ENCODE measurements at regions not wholly inside any gene's neighbourhood (a gene's known extent, or its start where the extent isn't known, plus 50 kb on each side); places are given as distances from the start of the nearest gene placed in this dataset.

DNA sequence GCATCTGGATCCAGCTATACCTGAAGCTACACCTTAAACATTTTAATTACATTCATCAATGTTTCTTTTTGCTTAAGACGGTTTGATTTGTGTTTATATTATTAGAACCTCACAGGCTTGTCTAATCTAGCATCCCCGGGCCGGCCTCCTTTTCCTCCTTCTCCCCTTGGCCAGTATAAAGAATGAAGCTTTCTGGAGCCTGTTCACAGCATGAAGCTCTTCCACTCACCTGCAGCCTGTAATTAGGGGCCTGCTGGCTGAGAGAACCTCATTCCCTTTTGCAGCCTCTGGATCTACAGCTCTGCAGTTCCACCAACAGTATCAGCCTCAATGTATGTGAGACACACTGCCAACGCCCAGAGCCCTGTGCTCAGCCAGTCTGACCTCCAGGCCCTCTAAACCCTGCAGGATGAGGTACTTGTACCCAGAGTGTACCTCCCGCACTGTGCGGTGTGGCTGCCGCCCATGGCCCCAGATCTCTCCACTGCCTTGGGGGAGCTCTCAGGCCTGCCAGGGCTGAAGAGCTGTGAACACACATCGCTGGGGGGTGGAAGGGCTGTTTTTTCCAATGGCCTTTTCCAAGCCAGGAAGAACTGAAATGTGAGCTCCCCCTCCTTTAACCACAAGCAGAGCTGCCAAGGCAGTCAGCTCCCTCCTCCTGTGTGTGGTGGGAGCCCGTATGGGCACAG is 114.7 kb upstream of the ALDH1A3 start:
- ChIA-PET CTCF (interaction anchor here (0.6 kb wide), 1 partner anchor 12 kb away, joined by 3 read pairs; no protein-coding TSS in a partner anchor), POLR2A (ENCODE audit: low non-redundant PET) (no interaction called here)
- TF ChIP-seq, protein P1, sequence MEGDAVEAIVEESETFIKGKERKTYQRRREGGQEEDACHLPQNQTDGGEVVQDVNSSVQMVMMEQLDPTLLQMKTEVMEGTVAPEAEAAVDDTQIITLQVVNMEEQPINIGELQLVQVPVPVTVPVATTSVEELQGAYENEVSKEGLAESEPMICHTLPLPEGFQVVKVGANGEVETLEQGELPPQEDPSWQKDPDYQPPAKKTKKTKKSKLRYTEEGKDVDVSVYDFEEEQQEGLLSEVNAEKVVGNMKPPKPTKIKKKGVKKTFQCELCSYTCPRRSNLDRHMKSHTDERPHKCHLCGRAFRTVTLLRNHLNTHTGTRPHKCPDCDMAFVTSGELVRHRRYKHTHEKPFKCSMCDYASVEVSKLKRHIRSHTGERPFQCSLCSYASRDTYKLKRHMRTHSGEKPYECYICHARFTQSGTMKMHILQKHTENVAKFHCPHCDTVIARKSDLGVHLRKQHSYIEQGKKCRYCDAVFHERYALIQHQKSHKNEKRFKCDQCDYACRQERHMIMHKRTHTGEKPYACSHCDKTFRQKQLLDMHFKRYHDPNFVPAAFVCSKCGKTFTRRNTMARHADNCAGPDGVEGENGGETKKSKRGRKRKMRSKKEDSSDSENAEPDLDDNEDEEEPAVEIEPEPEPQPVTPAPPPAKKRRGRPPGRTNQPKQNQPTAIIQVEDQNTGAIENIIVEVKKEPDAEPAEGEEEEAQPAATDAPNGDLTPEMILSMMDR (conservative IDR thresholded peaks at IDR 0.05; ENCODE audit: low read depth): no peak

GRCh38 chr15:100765467-100766241 is 114.0 kb upstream of the ALDH1A3 start:
- ChIA-PET CTCF (no interaction called here), POLR2A (ENCODE audit: low non-redundant PET) (no interaction called here)
- no peak overlapping the region for H3K27ac ChIP-seq
- TF ChIP-seq, protein P1 (conservative IDR thresholded peaks at IDR 0.05; ENCODE audit: low read depth): no peak
- DNase-seq (ENCODE audit: low spot score): no peak

More for the DNA sequence above, 114.7 kb upstream of the ALDH1A3 start:
- H3K27ac ChIP-seq: no peak overlapping the region
- no peak for DNase-seq (ENCODE audit: low spot score)

GRCh38 chr15:100766243-100767000 is 113.2 kb upstream of the ALDH1A3 start:
- POLR2A ChIA-PET (ENCODE audit: low non-redundant PET): no interaction called here
- CTCF ChIA-PET: no interaction called here
- no peak for DNase-seq (ENCODE audit: low spot score)
- no peak overlapping the region for H3K27ac ChIP-seq
- TF ChIP-seq, protein P1 (conservative IDR thresholded peaks at IDR 0.05; ENCODE audit: low read depth): no peak

- ChIA-PET CTCF (no interaction called here), POLR2A (ENCODE audit: low non-redundant PET) (no interaction called here)
- H3K27ac ChIP-seq: no peak overlapping the region
- TF ChIP-seq, protein P1 (conservative IDR thresholded peaks at IDR 0.05; ENCODE audit: low read depth): no peak
- no peak for DNase-seq (ENCODE audit: low spot score)
Observed at GRCh38 chr15:100767001-100767825, 112.4 kb upstream of the ALDH1A3 start.

- CTCF ChIA-PET: no interaction called here
- DNase-seq (ENCODE audit: low spot score): no peak
- TF ChIP-seq, protein P1 (conservative IDR thresholded peaks at IDR 0.05; ENCODE audit: low read depth): no peak
- H3K27ac ChIP-seq: no peak overlapping the region
- POLR2A ChIA-PET (ENCODE audit: low non-redundant PET): no interaction called here
Observed at GRCh38 chr15:100768501-100768931, 111.1 kb upstream of the ALDH1A3 start.
